Epithelial cell of prostate (primary cell): ENCODE measurements at regions not wholly inside any gene's neighbourhood (a gene's known extent, or its start where the extent isn't known, plus 50 kb on each side); places are given as distances from the start of the nearest gene placed in this dataset.
A peak's percentile ranks its signal among the peaks of the same experiment; 100 is the strongest.

Experiments used
- DNase-seq: peaks from one replicate; pipeline ENCODE4 v3.0.0-alpha.2; 2011; ENCODE audit warnings: low read depth, low spot score
- H3K27ac ChIP-seq: fragments of 450-650 bp; 2 replicates; pipeline ENCODE4 v1.5.1; 2017; ENCODE audit warnings: mild to moderate bottlenecking

DNA sequence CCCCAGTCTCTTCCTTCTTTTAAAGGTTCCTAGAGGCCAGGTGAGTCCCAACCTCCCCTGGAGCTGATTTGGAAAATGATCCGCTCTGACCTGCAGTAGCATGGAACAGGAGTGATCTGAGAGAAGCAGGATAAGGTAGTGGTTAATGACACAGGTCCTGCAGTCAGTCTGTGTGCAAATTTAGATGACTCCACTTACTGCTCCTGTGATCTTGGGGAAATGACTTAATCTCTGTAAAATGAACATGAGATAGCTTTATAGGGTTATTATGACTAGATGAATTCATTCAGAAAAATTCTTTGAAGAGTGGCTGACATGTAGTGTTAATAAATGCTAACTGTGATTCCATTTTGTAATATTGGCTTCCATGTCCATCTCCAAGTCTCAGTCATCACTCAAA lies 374.9 kb upstream of the CAMK1G start:
- H3K27ac ChIP-seq: no peak overlapping the region
- no peak for DNase-seq

DNA sequence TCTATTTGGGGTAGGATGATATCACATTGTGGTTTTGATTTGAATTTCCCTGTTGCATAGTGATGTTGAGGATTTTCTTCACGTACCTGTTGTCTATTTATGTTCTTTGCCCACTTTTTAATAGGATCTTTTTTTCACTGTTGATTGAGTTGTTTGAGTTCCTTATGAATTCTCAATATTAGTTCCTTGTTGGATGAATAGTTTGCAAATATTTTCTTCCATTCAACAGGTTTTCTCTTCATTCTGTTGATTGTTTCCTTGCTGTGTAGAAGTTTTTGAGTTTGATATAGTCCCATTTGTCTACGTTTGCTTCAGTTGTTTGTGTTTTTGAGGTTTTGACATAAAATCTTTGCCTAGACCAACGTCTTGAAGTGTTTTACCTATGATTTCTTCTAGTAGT lies 369.5 kb upstream of the CAMK1G start:
- no peak for DNase-seq
- no peak overlapping the region for H3K27ac ChIP-seq

DNA sequence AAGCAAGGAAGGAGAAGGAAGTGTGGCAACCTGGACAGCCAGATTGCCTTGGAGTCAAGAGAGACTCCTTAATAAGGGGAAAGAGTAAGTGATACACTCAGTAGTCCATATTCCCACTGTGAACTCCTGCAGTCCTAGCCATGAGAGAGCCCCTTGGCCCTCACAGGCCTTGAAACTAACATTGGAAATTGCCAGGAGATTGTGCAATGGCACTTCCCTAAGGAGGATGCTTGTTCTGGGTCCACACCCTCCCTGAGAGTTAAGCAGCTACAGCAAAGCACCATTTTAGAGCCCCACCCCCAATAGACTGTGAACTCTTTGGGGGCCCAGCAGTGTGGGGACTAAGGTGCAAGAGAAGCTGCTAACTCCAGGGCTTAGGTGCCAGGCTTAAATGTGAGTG lies 367.7 kb upstream of the CAMK1G start:
- H3K27ac ChIP-seq: no peak overlapping the region
- DNase-seq: no peak

DNA sequence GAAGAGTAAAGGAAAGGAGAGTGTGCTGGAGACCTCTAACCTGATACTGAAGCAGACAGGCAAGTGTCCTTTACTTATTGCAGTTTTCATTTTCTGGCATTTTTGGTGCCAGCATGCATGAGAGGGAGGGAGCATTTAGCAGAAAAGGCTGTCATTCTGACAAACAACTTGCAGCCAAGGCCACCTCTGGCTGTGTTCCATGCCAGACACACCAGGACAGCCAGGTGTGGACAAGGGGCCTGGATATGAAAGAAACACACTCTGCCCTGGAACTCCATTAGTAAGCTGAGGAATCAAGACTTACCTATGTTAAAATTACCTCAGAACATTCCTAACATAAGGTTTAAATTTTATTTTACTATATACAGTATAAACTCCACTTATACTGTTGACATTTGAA lies 365.4 kb upstream of the CAMK1G start:
- H3K27ac ChIP-seq: no peak overlapping the region
- DNase-seq: no peak

DNA sequence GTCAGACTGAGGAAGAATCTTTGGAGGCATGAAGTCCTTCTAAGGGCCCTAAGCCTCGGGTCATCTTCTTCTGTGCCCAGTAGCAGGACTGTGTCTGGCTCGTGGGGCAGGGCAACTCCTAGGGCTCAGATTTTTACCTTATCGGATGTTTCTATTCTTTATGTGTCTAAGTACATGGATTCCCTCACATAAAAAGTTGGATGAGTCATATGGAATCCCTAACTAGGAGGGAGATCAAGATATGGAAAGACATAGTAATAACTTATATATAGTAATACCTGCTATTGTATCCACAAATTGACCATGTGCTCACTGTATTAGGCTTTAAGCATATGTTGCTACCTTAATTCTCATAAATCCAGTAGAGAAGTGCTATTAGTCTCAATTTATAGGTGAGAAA lies 364.5 kb upstream of the CAMK1G start:
- no peak overlapping the region for H3K27ac ChIP-seq
- DNase-seq: no peak

DNA sequence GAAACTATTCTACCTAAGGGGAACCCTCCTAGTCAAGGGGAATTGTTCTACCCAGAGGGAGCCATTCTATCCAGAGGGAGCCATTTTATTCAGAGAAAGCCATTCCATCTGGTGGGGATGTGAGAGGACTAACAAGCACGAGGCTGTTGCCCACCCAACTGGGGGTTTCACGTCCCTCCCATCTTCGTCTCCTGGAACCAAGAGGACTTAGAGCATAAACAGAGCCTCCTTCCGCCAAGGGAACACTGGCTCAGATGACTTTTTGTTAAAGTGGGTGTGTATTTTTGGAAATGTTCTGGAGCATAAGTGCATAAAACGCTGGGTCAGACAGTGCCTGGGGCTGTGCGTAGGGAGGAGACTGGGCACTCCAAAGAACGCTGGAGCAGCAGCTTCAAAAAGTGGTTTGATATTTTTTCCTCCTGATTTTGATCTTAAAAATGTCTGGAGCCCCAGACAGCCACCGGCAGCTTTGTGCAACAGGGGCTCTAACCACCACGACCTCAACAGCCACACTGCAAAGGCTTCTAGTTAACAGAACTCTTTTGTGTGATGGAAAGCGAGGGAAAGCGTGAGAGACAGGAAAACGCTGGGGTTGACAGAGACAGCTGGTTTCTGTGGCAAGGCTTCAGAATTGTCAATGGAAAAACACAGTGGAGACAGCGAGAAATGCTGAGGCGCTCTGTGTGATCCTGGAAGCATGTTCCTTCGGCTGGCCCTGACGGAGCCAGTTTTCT lies 363.6 kb upstream of the CAMK1G start:
- no peak overlapping the region for H3K27ac ChIP-seq
- no peak for DNase-seq

DNA sequence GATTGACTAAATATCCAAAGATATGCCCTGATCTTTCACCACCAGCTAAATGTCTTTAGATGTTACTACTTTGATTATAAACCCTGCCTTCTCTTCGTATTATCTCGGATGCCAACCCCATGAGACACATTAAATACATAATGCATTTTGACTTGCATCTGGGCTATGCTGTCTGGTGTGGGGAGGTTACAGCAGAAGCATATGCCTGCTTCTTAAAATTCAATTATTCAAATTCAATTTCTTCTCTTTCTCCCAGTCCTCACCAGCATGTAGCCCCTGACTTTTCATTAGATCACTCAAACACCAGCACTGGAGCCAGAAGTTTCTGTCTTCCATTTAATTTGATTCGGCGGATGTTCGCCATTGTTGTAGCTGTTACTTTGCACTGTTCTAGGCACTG lies 360.7 kb upstream of the CAMK1G start:
- no peak for DNase-seq
- no peak overlapping the region for H3K27ac ChIP-seq

DNA sequence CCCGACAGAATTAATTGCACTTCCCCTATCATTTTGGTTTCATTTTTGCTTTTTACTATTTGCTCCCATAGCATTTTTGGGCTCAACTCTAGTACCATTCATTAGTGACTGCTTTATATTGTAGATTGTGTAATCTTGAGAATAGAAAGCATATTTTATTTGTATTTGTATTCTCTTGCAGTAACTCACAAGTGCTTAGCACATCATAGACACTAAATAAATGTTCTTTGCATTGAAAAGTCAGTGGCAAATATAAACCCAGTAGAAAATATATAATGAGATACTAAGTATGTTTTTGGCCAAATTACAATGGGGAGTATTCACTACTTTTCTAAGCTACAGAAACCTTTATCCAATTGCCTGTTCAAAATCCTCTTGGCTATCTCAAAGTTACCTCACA lies 359.7 kb upstream of the CAMK1G start:
- DNase-seq: no peak

DNA sequence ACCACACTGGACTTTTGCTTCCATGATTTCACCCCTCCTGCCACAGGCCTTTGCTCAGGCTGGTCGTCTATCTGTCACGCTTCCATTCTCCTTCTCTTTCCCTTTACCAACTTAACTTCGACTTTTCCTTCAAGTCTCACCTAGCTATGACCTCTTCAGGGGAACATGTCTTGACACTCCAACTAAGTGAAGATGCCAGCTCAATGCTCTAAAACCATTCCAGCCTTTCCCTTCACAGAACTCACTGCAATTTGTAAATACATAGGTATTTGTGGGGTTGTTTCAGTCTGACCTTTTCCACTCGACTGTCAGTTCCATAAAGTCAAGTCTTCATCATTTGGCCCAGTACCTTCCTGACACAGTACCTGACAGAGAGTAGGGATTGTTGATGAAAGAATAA lies 358.6 kb upstream of the CAMK1G start:
- H3K27ac ChIP-seq: peak overlapping the region; percentile 18
- no peak for DNase-seq

More for the DNA sequence above, 359.7 kb upstream of the CAMK1G start:
- H3K27ac ChIP-seq: no peak overlapping the region

DNA sequence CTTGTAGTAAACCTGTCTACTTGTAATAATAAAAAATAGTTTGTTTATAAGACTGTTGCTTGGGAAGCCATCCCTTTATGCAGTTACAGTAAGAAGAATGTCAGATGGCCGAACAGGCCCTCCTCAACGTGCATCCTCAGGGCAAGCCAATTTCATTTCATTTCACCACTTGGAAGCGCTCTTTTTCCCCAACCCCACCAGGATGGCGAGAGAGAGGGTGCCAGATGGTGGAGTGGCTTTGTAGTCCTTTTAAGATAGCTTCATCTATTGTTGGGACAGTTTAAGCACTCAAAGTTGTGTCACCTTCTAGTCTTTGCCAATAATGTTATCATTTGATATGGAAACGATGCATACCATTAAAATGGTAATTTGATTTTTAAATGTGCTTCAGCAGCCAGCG lies 356.3 kb upstream of the CAMK1G start:
- no peak overlapping the region for H3K27ac ChIP-seq
- no peak for DNase-seq

DNA sequence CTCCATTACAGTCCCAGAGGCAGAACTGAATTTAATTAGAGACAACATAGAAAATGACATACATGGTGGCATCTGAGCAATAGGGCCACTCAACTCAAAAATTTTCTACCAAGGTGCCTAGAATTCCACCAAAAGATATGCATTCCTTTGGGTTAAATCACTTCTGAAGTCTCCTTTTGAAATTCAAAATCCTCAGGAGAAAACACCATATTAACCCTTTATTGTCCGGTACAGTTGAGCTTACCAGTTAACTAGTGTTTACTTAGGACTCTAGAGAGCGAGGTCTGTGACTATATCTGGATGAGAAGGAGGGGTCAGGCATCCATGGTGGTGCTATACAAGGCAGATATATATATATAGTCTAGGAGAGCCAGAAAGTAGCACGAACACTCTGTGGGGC lies 355.6 kb upstream of the CAMK1G start:
- no peak overlapping the region for H3K27ac ChIP-seq
- no peak for DNase-seq

DNA sequence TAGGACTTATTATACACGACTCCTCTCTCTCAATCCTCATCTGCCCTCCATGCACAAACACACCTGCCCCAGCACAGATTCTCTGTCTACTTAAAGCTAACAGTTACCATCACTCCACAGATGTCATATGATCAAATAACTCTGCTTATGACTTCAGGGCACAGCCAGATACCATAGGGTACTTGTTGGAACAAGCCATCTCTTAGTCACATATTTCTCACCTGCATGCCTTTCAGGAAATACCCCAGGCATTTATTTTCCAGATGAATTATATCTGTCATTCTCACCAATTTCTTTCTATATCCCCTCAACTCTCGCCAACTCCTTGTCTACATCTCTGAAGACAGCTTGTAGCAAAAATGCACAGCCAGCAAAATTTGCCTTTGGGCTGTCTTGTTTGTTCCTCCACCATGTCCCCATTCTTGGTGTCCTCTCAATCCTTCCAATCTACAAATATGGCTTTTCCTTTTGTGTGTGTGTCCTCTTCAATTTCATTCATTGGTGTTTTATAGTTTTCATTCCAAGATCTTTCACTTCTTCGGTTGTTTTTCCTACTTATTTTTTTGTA lies 353.9 kb upstream of the CAMK1G start:
- peak overlapping the region; percentile 45 for H3K27ac ChIP-seq
- peak; percentile 86 for DNase-seq

DNA sequence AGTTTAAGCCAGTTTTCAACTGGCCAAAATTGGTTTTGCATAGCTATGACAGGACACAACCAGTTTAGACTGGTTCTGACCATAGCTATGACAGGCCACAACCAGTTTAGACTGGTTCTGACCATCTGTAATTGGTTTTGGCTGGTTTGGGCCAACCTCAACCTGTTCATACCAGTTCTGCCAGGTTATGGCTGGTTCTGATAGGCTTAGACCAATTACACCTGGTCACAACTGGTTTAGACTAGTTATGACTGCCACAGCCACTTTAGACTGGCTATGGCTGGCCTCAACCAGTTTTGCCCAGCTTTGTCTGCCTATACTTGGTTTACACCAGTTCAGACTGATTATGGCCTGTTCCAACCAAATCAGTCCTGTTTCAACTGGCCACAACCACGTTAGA lies 353.2 kb upstream of the CAMK1G start:
- H3K27ac ChIP-seq: peak overlapping the region; percentile 45
- no peak for DNase-seq

DNA sequence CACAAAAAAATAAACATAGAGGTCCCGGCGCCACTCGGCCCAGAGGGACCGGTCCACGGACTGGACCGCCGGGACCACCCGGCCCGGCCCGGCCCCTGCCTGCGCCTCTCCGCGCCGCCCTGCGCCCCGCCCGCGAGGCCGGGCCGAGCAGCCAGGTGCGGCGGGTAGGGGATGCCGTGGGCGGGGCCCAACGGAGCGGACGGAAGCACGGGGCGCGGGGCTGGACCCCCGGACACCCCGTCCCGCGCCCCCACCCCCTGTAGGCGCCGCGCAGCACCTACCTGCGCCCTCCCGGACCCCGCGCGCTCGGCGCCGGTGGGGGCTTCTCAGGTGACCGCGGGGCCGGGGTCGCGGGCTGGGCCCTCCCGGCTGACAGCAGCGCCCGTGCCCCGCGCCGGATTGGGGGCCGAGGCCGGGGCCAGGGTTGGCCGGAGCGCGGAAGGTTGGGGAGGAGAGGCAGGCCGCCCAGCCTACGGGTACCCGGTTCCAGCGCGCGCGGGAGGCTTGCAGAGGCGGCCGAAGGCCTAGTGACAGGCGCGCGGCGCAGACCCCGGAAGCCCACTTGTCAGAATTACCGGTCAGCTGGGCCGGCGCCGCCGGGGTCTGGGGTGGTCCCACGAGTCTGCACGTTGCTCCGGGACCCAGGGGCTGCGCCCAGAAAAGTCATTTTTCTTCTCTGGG lies 351.9 kb upstream of the CAMK1G start:
- no peak overlapping the region for H3K27ac ChIP-seq
- no peak for DNase-seq

DNA sequence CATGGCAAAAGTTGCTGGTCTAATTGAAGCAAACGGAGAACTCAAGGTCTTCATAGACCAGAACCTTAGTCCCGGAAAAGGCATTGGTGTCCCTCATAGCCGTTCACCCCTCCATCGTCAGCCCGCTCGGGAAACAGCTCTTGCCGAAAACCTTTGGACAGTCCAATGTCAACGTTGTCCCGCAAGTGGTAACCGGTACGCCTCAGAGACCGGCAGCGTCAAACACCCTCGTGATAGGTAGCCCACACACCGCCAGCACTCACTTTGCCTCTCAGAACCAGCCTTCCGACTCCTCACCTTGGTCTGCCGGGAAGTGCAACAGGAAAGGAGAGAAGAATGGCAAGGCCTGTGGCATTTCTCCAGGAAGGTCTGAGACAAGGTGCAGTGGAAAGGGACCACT lies 351.3 kb upstream of the CAMK1G start:
- DNase-seq: no peak
- no peak overlapping the region for H3K27ac ChIP-seq

DNA sequence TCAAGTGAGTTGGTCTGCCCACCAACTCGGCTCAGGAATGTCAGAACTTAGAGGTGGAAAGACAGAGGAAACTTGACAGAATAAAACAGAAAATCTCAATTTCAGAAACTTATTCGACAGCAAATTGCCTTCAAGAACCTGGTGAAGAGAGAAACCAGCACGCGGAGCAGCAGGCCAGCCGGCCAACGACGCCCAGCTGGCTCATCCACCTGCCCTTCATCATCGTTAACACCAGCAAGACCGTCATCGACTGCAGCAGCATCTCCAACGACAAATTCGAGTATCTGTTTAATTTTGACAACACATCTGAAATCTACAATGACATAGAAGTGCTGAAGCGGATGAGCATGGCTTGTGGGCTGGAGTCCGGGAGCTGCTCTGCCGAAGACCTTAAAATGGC lies 350.8 kb upstream of the CAMK1G start:
- no peak overlapping the region for H3K27ac ChIP-seq
- DNase-seq: no peak

DNA sequence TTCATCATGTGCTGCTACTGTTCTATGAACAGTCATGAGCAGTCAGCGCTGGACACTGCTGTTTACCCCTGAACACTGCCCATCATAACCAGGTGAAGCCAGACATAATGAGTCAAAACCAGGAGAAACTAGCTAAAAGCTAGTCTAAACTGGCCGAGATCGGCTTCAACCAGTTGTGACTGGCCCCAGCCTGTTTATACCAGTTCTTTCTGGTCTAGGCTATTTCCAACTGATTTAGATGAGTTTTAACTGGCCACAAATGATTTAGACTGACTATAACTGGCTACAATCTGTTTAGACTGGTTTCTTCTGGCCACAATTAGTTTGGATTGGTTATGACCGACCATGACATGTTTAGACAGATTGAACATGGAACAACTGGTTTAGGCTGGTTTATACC lies 348.3 kb upstream of the CAMK1G start:
- no peak overlapping the region for H3K27ac ChIP-seq
- no peak for DNase-seq

DNA sequence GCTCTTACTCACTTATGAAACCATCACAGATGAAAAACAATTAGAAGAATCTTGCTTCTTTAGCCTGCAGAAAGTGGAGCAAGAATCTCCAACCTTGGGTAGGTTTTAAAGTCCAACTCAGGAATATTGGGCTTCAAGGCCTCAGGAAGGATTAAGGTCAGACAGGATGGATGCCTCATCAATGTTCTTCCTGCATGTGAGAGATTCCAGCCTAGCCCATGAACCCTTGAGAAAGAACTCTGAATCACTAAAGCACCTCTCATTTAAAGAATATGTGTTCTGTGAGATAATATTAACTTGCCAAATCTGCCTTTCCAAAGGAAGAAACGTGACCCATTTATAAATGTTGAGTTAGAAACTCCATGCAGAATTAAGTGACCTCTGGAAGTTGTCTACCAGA lies 345.2 kb upstream of the CAMK1G start:
- peak overlapping the region; percentile 14 for H3K27ac ChIP-seq
- DNase-seq: no peak

DNA sequence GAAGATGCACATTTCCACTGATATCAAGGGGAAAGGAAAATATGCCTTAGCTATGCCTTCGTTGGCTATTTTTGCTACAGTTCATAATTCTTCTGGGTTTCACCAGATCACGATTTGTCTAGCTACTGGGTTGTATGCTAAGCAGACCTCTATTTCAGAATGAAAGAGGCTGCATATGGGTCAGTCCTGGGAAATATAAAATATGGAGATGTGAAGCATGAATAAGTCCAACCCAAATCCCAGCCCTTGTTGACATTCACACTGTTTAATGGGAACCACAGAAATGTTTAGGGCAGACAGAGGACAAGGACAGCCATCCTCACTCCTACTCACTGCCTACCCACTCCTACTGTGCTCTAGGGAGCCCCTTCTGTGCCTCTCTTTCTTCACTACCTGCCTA lies 343.2 kb upstream of the CAMK1G start:
- no peak overlapping the region for H3K27ac ChIP-seq
- no peak for DNase-seq

DNA sequence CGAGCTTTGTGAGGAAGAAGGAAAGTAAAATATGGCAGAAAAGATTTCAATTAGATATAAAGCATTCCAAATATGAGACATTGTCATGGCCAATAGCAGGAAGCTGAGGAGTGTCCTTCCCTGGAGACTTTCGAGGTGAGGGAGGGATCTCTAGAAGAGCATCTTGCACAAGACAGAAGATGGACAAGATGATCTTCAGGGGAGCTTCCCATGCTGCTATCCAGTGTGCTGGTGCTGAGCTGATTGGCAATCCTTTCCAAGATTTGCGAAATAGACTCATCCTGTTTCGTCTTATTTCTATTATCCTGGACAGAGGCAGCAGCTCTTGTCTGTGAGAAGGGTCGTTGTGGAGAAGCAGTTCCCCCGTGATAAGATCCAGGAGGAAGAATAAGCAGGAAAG lies 342.0 kb upstream of the CAMK1G start:
- no peak for DNase-seq
- no peak overlapping the region for H3K27ac ChIP-seq

DNA sequence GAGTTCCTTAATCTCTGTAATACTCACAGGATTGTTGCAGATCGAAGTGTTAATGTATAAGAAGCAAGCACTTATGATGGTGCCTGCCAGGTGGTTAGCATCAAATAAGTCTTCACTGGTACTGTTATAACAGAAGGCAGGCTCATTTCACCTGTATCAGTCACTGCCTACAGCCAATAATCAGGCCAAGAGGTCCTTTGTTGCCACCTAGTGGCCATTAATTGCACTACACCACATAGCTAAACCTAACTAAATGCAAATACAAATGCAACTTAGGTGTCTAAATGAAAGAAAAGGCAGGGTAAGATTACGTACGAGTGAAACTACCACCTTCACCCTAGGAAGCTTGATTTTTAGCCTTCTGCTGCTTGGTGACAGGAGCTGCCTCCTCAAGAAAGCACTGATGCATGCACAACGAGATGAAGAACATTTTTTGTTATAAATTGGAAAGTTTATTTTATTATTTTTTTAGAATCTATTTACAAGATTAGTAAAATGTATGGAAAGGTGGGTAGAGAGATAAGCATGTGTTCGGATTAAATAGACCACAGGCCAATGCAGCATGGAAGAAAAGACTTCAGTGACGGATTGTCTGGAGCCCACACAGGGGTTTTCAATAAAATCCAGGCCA lies 334.8 kb upstream of the CAMK1G start:
- no peak for DNase-seq
- H3K27ac ChIP-seq: no peak overlapping the region
